HT-29 (cell line): ENCODE measurements at regions not wholly inside any gene's neighbourhood (a gene's known extent, or its start where the extent isn't known, plus 50 kb on each side); places are given as distances from the start of the nearest gene placed in this dataset.

Source experiments
- DNase-seq: peaks from one replicate; pipeline ENCODE4 v3.0.0-alpha.2; 2015; ENCODE audit warnings: low spot score

DNA sequence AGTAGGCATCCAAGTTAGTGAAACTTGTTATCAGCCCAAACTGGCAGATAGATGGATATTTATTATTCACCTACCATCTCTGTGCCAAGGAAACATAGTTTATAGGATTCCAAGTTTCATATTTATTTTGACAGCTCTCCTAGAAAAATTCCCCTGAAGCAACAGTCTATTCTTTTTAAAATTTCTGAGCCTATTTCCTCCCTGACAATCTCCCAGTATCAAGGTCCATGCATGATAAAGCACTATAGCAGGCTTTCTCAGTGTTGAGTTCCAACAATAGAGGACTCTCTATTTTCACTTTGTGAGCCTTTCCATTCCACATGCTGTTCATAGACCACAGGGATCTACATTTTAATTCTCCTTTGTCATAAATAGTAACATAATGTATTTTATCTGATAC lies 312.6 kb downstream of the SLITRK6 start:
- no peak for DNase-seq

DNA sequence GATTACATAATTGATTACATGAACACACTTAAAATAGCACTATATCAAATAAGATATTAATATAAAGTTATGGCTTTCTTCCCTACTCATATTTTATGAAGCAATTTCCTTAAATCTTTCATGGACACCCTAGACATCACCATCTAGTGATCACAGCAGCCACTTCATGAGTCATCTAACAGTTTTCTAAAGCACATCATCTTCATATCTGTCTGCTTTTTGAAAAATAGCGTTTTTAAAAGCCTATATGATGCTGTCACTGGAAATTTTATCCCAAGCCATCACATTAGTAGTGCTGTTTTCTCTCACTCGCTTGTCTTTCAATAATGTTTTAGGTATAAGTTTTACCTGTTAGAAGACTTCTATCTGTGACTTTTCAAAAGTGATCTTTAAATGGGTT lies 326.1 kb downstream of the SLITRK6 start:
- no peak for DNase-seq

DNA sequence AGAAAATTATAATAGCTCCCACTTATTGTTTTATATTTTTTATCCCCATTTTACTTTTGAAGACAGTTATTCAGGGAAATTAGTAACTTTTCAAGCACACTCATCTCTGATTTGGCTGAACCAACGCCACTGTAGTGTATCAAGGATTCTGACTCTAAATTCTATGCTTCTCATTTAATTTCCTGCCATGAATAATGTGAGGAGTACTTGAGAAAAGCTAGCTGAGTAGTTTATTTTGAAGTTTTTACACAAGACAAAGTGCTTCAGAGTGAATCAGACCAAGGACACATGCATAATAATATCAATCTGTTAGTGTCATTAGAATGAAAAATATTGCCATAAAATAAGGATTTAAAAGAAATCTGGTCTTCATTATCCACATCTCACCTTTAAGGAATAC lies 329.9 kb downstream of the SLITRK6 start:
- no peak for DNase-seq

DNA sequence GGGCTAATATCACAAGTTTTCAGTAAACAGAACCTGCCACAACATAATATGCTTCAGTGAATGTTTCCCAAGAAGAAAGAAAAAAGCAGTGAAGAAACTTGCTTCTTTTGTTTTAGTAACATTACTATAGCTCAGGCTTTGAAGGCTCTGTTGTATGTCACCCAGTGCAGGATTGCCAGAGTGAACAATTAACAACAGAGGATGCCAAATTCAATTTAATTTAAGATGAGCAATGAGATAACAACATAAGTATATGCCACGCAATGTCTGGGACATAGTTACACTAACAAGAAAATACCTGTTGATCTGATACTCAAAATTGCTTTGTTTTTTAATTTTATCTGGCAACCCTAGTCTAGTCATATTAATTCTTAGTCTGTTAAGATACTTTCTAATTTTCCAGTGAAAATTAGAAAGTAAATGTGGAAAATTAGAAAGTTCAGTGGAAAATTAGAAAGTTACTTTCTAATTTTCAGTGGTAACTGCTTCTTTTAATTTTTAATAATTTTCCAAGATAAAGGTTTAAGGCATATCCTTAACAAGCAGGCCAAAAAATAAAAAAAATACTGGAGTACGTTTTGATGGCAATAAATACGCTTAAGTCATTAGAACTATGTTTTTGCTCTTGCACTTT lies 336.3 kb downstream of the SLITRK6 start:
- DNase-seq: no peak

DNA sequence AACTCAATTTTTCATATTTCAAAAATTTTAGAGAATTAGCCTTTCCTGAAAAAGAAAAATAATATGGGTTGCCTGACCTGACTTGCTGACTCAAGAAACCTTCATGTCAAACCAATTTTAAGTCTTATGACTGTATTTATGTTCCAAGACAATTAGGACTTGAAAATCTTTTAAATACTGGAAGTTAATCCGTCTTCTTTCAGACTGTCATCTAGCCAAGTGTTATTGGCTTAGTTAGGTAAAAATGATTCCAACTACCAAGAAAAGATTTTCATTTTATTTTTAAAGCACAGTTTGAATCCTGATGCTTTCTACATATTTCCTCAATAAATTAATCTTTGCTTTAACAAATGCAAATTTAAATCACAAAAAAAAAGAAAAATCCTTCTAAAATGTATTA lies 337.6 kb downstream of the SLITRK6 start:
- DNase-seq: no peak

DNA sequence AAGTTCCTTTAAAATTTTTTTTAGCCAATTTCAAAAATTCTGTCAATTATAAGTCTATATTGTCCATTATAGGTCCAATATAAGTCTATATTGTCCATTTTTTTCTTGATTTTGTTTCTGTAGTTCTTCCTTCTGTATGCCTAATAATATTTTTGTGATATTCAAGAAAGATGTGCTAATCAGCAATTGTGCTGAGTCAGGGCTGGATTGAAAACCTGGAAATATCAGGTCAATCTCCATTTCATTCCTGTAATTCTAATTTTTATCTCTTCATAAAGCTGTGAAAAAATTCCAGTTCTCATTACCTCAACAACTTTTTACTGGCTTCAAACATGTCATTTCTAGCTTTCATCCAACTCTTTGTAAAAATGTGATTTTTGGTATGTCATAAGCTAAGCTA lies 353.7 kb downstream of the SLITRK6 start:
- no peak for DNase-seq

DNA sequence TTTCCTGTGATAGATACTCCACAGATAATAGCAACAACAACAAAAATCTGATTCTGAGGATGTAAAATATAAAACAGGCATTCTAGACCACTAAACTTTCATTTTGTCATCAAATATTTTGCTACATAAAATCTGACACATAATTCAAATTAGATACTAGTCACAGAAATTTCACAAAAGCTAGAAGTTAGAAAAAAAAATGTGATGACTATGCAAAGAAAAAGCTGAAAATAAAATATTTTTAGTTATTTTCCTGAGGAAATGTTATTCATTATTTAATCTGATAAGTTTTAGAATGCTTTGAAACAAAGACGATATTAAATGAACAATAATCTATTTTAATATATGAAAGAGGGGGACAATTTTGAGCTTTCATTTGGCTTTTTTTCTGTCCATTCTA lies 357.2 kb downstream of the SLITRK6 start:
- no peak for DNase-seq

DNA sequence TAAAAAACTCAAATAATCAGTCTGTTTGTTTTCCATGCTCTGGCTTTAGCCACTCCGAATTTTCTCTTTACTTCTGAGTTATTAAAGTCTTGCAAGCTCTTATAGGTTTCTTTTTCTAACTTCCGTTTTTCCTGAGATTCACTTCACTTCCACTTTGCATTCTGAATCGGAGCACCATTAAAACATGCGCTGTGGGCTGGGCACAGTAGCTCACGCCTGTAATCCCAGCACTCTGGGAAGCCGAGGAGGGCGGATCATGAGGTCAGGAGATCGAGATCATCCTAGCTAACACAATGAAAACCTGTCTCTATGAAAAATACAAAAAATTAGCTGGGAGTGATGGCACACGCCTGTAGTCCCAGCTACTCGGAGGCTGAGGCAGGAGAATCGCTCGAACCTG lies 357.9 kb downstream of the SLITRK6 start:
- DNase-seq: no peak

DNA sequence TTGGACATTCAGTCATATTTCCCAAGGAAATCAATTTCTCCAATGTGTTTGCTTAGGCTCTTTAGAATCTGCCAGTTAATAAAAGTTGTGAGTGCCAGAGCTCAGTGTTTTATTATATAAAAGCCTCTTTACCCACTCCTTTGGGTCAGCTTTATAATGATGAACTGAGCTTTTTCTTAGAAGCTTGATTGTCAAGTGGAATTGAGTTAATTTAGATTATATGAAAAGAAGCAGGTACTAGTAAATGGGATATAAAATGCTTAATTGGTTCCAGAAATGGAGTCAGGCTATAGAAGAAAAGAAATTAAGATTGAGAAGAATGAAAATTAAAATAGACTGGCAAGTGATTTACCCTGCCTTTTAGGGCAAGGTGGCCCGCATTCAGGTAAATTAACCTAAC lies 363.2 kb downstream of the SLITRK6 start:
- DNase-seq: no peak

DNA sequence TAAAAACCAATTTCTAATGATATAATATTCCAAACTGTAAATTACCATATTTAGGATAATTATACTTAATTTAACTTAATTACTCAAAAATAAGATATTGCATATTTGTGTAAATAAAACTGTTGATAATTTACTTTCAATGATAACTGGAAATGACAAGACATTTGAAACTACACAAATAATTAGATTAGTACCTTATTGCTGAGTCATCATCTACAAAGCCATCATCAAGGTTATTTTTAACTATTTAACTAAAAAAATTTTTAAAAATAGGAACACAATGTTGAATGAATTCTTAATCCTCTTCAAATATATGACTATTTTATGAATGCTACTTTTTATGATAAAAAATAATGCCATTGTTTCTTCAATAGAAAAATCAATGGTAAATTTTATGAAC lies 364.3 kb downstream of the SLITRK6 start:
- no peak for DNase-seq

DNA sequence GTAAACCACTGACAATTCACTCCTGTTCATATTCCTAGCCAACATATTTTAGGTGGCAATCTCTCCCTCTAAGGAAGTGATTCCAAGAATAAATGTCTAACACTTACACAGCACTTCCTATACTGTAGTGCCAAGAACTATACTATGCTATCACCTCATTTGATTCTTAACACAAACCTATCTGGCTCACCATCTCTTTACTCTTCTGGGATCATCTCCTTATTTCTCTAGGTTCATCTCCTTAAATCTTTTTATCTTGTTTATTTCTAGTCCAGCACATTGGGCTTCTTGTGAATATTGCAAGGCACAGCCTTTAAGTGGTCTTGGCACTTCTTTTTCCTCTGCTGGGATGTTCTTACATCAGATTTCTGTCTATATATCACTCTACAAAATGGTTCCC lies 366.3 kb downstream of the SLITRK6 start:
- DNase-seq: no peak

DNA sequence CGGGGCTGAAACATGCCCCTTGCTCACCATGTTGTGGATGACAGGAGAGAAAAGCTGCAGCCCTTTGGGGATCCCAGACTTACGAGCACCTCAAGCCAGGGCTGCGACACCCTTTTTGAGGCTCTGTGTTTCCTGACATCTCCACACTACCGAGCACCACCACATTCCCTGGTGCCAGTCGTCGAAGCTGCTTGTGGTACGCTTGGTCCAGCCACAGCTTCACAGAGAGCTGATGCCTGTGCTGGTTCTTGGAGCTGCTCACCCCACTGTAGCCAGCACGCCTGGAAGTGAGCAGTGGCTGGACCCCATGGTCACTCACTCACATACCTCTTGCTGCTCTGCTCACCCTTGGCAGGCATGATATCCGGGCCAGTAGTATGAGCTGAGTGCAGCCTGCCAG lies 367.5 kb downstream of the SLITRK6 start:
- no peak for DNase-seq

DNA sequence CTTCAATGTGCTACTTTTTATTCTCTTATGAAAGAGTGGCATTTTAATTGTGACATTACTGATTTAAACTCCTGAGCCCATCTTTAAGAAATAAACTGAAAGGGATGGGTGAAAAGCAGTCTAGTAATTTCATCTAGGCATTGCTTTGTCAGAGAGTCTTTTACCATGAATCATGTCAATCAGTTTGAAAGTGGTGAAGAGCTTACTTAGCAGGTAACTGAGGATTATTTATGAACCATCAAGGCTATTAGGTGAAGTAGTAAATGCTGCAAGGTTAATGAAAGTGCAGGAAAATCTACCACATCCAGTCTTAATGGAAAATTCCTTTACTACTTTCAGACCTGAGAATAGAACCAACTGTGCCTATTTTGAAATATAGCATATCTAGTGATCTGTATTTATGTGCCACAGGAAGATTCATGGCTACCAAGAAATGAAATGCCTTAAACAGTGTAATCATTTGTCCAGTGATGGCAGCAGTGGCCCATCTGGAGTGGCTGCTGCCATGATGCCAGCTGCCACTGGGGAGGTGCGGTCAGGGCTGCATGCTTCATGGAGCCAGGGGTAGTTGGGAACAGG lies 368.9 kb downstream of the SLITRK6 start:
- DNase-seq: no peak

DNA sequence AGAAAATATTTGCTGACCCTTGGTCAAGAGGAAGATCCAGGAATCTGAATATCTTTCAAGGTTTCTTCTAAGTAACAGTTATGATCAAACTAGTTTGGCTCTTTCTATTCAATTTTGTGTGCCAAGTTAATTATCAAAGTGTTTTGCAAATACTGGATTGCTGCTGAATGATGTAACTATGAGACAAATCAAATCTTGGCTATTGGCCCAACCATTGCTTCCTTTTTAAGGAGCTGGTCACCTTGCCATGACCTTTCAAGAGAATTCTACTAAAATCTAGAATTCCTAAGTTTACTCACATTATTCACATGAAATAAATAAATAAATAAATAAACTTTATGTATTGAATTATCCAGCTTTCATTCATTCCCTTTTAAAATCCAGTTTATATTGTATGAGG lies 371.8 kb downstream of the SLITRK6 start:
- no peak for DNase-seq

DNA sequence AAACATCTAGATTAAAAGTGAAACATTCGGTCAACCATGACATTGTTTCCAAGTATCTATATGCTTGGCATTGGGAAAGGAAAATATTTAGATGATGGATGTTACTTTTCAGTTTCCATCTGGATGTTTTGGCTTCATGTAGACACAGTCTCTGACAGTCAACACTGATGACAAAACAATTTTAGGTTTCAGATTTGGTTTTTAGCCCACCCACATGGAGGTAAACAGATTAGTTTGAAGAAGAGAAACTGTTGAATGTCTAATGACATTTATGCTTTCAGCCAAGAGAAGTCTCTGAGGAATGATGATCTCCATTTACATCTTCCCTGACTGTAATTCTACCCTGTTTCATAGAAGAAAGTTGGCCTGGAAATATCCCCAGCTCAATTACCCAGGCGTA lies 379.1 kb downstream of the SLITRK6 start:
- DNase-seq: no peak

DNA sequence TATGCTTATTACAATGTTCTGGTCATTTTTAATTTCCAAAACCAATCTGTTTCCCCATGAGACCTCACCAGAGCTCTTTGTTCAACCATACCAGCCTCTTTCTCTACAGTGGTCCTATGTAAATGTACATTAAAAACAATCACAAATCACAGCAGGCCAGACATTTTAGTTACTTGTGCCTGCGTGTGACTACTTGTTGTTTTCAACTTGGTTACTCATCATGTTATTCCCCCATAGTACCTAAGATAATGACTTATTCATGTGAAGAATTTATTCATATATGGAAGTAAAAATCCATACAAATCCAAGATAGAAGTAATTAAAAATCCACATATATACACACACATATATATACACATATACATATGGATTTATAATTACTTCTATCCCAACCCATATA lies 379.6 kb downstream of the SLITRK6 start:
- no peak for DNase-seq

DNA sequence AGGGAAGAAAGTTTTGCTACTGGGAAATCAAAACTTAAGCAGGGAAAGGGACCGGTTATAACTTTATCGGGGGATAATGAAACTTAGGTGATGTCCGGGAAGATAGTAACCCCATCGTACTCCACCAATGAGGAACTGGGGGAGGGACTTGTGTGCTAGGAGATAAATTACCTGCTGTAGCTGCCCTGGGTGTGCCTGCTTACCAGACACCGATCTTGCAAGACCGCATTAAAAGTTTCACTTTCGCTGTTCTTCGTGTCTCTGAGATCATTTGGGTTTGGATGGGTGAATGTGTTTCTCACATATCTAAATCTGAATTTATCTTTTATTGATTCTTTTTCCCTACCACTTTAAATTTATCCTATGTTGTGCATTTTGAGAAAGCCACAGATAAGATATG lies 381.4 kb downstream of the SLITRK6 start:
- DNase-seq: no peak

DNA sequence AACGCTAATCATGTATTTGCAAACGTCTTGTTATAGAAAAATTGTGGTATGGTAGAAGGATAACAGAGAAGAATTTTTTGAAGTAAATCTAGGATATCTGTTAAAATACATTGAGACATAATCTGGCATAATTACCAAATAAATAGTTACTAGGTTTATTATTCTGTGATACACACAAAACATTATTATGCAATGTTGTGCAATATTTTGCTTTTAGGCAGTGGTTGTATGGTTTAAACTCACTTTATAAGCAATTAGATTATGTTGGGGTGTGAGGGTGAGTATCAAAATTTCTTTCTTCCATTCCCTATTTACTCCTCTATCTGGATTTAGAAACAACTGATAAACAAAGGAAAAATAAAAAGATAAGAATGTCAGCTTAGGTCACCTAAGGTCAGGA lies 385.6 kb downstream of the SLITRK6 start:
- no peak for DNase-seq

DNA sequence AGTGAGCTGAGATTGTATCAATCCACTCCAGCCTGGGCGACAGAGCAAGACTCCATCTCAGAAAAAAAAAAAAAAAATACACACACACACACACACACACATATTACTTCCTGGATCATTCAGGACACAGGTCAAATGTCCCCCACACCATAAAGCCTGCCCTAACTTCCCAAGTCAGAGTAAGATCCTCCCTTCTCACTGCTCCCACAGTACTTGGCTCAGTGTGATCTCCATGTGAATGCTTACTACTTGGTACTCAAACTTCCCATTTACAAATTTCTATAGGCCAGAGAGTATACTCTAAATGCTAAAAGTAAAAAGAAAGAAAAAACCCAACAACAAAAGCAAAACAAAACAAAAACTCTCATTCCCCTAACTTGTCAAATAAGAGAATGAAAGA lies 386.8 kb downstream of the SLITRK6 start:
- DNase-seq: no peak

DNA sequence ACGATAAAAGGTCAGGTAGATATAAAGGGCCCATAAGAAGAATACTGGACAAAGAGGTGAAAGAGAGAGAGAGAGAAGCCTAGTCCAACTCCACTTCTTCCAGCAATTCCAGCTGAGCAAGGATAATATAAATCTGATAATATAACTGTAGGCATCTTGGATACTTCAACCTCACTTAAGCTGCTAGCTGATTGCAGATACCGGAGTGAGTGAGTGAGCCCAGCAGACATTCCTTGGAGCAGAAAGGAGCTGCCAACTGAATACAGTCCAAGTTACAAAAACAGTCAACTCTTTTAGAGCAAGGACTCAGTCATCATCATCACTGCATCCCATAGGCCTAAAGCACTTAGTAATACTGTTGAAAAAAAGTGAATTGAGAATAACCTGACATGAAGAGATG lies 387.6 kb downstream of the SLITRK6 start:
- no peak for DNase-seq

DNA sequence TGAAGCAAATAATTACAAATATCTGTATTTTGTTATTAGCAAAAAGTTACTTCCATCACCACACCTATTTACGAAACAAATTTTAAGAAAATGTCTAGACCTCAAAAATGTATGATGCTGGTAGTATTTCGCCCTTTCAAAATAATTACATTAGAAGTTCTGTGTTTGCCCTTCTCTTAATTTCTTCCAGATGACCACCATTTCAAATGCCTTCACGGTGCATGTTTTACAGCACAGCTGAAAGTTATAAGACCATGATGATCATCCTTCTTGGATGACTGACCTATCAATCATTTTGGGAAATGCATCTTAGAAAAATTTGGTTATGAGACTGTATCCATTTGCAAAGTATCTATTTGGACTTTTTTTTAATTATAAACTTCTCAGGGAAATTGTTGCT lies 390.8 kb downstream of the SLITRK6 start:
- DNase-seq: no peak

DNA sequence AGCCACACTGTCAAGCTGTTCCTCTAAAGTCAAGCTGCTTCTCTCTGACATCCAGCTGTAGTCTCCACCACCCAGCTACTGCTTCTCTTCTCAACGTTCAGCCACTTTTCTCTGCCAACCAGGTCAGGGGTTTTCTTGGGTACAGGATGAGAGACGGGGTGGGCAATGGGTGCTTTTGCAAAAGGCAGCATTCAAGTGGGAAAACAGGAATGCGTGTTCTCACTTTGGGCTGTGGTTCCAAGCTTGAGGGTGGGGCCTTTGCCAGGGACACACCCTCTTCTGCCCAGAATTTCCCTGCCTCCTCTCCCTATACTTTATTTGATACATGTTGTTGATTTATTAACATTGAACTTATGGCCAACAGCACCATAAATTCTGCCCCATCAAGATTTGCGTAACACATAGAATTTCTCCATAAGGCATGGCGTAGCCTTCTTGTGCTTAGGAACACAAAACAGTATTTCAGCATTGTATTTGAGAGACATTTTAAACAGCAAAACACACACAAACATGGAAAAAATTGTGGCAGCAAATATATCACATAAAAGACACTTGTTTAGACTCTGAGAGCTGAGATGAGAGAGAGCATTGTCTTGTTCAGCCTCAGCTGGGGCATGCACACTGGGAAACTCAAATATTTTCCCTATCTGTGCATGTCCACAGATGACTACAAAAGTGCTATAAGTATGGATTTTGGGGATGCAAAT lies 392.8 kb downstream of the SLITRK6 start:
- DNase-seq: no peak

DNA sequence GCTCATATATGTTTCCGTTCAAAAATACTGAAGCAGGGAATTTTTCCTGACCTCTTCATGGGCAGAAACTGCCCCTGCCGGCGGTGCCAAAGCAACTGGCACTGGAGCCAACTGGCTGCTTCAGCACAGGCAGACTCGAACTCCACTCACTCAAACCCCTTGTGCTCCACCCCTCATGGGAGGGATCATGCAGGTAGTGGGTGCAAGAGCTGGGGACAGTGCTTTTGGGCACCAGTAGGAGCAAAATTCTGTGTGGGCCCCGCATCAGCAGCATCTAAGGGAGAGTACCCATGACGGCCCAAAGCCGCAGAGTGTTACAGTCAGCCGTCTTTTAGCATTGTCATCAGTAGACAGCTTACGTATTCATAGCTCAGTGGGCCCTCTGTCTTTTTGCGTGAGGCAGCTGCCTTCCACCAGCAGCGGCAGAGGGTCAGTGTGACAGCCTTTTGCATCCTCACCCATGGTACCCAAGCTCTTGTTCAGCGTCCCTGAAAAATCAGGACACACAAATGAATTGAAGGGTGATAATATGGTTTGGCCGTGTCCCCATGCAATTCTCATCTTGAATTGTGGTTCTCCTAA lies 393.8 kb downstream of the SLITRK6 start:
- no peak for DNase-seq
